ENCODE measurements at regions not wholly inside any gene's neighbourhood (a gene's known extent, or its start where the extent isn't known, plus 50 kb on each side); places are given as distances from the start of the nearest gene placed in this dataset.

GRCh38 chr5:111562561-111562960, 50.2 kb upstream of the STARD4 start:
- Histone ChIP-seq H3K4me3 (no peak overlapping the region), H3K9me3 (peaks cover 8% of the 10 kb centered on the region), H3K4me1 (ENCODE audit: control insufficient read depth in 1 of 2, low read depth in 2 of 2) (no peaks in the 10 kb centered on the region), H3K27me3 (replicated peaks; ENCODE audit: insufficient read depth) (no peaks in the 10 kb centered on the region), H3K27ac (no peak overlapping the region), H3K36me3 (no peaks in the 10 kb centered on the region)
- ATAC-seq (ENCODE audit: insufficient number of reproducible peaks, low FRiP score, low read depth) (no peak), DNase-seq (ENCODE audit: low spot score) (no peak)
- TF ChIP-seq, protein P1, sequence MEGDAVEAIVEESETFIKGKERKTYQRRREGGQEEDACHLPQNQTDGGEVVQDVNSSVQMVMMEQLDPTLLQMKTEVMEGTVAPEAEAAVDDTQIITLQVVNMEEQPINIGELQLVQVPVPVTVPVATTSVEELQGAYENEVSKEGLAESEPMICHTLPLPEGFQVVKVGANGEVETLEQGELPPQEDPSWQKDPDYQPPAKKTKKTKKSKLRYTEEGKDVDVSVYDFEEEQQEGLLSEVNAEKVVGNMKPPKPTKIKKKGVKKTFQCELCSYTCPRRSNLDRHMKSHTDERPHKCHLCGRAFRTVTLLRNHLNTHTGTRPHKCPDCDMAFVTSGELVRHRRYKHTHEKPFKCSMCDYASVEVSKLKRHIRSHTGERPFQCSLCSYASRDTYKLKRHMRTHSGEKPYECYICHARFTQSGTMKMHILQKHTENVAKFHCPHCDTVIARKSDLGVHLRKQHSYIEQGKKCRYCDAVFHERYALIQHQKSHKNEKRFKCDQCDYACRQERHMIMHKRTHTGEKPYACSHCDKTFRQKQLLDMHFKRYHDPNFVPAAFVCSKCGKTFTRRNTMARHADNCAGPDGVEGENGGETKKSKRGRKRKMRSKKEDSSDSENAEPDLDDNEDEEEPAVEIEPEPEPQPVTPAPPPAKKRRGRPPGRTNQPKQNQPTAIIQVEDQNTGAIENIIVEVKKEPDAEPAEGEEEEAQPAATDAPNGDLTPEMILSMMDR (IDR thresholded peaks at IDR 0.05): no peak
